GM10248 (cell line): ENCODE measurements at regions not wholly inside any gene's neighbourhood (a gene's known extent, or its start where the extent isn't known, plus 50 kb on each side); places are given as distances from the start of the nearest gene placed in this dataset.

ENCODE experiments used
- CTCF ChIA-PET: fragments of 300-600 bp; sonication (Branson Sonifier 250); formaldehyde crosslinking; extraction: SDS; loops from one replicate; lab custom pipeline; 2021; ENCODE audit warnings: antibody characterized with exemption; lab: Yijun Ruan, JAX
- POLR2A ChIA-PET: fragments of 350-650 bp; sonication (Branson Sonifier 250); formaldehyde crosslinking; extraction: SDS; loops from one replicate; lab custom pipeline; 2020; ENCODE audit warnings: antibody characterized with exemption; lab: Yijun Ruan, JAX
- DNase-seq: peaks from one replicate; pipeline ENCODE4 v3.0.0; 2012; ENCODE audit errors: extremely low spot score
- TF ChIP-seq, protein P1 (sequence below): IDR thresholded peaks from 2 replicates; pipeline ENCODE4 v1.5.1; 2012; ENCODE audit warnings: mild to moderate bottlenecking, low read depth; ENCODE audit errors: extremely low read depth, missing control alignments, control extremely low read depth

DNA sequence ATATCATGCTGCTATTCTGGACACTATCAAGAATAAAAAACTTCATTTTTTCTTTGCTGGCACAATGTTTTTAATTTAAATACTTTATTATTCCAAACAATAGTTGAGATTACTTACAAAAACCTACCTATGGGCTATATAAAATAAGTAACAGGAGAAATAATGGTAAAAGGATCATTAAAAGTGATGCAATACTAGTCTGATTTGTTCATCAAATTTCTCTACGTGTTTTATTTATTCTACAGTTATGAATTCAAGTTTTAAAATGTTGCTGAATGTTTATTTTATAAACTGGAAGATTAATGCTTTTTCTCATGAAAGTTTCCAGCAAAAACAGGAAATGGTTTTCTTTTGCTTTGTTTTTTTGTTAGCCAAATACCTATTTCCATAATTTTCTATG lies 662.4 kb upstream of the BRINP3 start:
- ChIA-PET CTCF (no interaction called here), POLR2A (no interaction called here)
- TF ChIP-seq, protein P1, sequence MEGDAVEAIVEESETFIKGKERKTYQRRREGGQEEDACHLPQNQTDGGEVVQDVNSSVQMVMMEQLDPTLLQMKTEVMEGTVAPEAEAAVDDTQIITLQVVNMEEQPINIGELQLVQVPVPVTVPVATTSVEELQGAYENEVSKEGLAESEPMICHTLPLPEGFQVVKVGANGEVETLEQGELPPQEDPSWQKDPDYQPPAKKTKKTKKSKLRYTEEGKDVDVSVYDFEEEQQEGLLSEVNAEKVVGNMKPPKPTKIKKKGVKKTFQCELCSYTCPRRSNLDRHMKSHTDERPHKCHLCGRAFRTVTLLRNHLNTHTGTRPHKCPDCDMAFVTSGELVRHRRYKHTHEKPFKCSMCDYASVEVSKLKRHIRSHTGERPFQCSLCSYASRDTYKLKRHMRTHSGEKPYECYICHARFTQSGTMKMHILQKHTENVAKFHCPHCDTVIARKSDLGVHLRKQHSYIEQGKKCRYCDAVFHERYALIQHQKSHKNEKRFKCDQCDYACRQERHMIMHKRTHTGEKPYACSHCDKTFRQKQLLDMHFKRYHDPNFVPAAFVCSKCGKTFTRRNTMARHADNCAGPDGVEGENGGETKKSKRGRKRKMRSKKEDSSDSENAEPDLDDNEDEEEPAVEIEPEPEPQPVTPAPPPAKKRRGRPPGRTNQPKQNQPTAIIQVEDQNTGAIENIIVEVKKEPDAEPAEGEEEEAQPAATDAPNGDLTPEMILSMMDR = no peak
- DNase-seq = no peak

DNA sequence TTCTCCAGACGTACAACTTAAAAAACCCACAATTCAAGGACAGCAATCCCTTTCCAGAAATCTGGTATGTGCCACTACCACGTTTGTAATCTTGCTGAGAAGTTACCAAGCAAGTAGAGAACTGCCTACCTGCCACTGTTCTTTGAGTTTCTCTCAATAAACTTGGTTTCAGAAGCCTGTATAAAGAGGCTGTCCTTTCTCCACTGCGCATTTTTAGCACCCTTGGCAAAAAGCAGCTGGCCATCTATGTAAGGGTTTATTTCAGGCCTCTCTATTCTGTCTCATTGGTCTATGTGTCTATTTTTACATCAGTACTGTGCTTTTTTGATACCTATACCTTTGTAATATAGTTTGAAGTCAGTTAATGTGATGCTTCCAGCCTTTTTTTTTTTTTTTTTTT lies 665.1 kb upstream of the BRINP3 start:
- POLR2A ChIA-PET = no interaction called here
- CTCF ChIA-PET = interaction anchor here (1.0 to 1.3 kb wide), 2 partner anchors 11 to 31 kb away, joined by 3 read pairs; no protein-coding TSS in a partner anchor
- TF ChIP-seq, protein P1 = no peak
- DNase-seq = no peak

DNA sequence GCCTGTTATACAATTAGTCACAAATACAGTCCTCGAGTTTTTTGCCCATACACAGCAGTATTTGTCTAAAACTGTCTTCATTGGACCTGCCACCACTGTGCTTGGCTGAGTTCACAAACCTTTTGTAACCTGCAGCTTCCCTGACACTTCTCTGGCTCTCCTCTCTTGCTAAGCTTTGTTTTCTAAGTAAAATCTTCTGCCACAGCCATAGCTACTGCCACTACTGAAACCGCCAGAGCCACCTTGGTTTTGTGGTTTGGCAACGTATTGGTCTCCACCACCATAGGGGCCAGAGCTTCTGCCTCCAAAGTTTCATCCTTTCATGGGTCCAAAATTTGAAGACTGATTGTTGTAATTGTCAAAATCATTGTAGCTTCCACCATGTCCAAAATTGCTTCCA lies 668.2 kb upstream of the BRINP3 start:
- POLR2A ChIA-PET = no interaction called here
- TF ChIP-seq, protein P1 = no peak
- no peak for DNase-seq
- CTCF ChIA-PET = no interaction called here

DNA sequence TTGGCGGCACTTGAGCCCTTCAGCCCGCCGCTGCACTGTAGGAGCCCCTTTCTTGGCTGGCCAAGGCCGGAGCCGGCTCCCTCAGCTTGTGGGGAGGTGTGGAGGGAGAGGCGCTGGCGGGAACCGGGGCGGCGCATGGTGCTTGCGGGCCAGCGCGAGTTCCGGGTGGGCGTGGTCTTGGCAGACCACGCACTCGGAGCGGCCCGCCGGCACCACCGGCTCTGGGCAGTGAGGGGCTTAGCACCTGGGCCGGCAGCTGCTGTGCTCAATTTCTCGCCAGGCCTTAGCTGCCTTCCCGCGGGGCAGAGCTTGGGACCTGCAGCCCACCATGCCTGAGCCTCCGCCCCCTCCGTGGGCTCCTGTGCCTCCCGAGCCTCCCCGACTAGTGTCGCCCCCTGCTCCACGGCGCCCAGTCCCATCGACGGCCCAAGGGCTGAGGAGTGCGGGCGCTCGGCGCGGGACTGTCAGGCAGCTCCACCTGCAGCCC lies 673.7 kb upstream of the BRINP3 start:
- CTCF ChIA-PET = interaction anchor here (1.3 to 1.6 kb wide), 2 partner anchors 10 to 37 kb away, joined by 3 read pairs; no protein-coding TSS in a partner anchor
- DNase-seq = no peak
- TF ChIP-seq, protein P1 = no peak
- POLR2A ChIA-PET = no interaction called here

DNA sequence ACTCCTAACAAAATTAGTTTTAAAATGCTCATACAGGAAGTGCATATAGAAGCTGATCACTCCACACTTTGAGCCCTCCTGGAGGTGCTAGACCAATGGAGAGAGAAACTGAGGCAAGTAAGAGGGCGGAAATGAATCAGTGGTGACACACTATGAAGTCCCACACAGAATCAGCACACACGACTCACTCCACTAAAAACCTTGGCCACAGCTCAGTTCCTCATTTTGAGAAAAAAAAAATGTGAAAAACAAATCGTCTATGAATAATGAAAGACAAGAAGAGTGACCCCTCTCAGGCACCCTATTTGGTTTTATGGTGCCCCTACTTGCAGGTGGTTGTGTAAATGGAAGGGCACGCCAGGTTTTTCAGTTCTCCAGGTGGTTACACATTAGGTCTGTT lies 675.1 kb upstream of the BRINP3 start:
- CTCF ChIA-PET = interaction anchor here (0.9 to 1.6 kb wide), 4 partner anchors 9 to 35 kb away, joined by 3 read pairs; no protein-coding TSS in a partner anchor
- TF ChIP-seq, protein P1 = no peak
- DNase-seq = peak; percentile 11

DNA sequence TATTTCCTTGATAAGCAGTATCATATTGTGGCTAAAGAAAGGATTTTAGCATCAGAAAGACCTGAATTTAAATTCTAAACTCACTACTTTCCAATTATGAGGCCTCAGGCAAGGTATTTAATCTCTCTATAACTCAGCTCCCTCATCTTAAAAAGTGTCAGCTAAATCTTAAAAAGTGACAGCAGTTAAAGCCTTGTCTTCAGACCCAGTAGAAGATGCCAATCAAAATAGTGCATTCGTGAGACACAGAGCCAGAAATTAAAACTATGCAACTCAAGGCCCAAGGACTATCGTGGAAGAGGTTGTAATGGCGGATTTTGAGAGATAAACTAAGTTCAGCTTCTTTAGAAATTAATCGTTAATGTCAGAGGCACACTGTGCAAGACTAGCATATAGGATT lies 677.5 kb upstream of the BRINP3 start:
- ChIA-PET POLR2A (no interaction called here), CTCF (no interaction called here)
- TF ChIP-seq, protein P1 = no peak
- DNase-seq = no peak

More for the DNA sequence above, 675.1 kb upstream of the BRINP3 start:
- POLR2A ChIA-PET = no interaction called here
